AG09309 (cell line): ENCODE measurements at regions not wholly inside any gene's neighbourhood (a gene's known extent, or its start where the extent isn't known, plus 50 kb on each side); places are given as distances from the start of the nearest gene placed in this dataset.
"Not testable (repeated sequence)": the region's sequence is repeated elsewhere in the genome, so short reads cannot be mapped to it uniquely, and the experiment has no call there.

ENCODE experiments used
- DNase-seq: peaks from one replicate; pipeline ENCODE4 v3.0.0-alpha.2; 2010; ENCODE audit warnings: low read depth
- H3K4me3 ChIP-seq: 2 replicates; pipeline ENCODE4 v1.5.1; 2011; ENCODE audit warnings: mild to moderate bottlenecking, low read depth, low read length, moderate library complexity; ENCODE audit not compliant: control insufficient read depth
- CTCF ChIP-seq: IDR thresholded peaks from 2 replicates; pipeline ENCODE4 v1.5.1; 2011; ENCODE audit warnings: mild to moderate bottlenecking, low read depth, low read length, inconsistent platforms; ENCODE audit not compliant: insufficient read depth, control insufficient read depth; ENCODE audit errors: missing control alignments

- TF ChIP-seq CTCF, result no peak
These were observed 230.7 kb upstream of the EPHA3 start for GRCh38 chr3:88876724-88877123.

GRCh38 chr3:88879905-88880304 is 227.5 kb upstream of the EPHA3 start:
- DNase-seq, result no peak
- no peak for TF ChIP-seq CTCF
- no peak overlapping the region for H3K4me3 ChIP-seq

More at GRCh38 chr3:88876724-88877123, 230.7 kb upstream of the EPHA3 start:
- DNase-seq, result no peak
- H3K4me3 ChIP-seq, result no peak overlapping the region

GRCh38 chr3:88882121-88882520 is 225.3 kb upstream of the EPHA3 start:
- TF ChIP-seq CTCF, result no peak
- H3K4me3 ChIP-seq, result no peak overlapping the region
- no peak for DNase-seq

- DNase-seq, result not testable (repeated sequence)
These were observed 220.8 kb upstream of the EPHA3 start for GRCh38 chr3:88886624-88887023.

GRCh38 chr3:88896026-88896425 is 211.4 kb upstream of the EPHA3 start:
- H3K4me3 ChIP-seq, result no peak overlapping the region
- no peak for DNase-seq
- no peak for TF ChIP-seq CTCF

More at GRCh38 chr3:88886624-88887023, 220.8 kb upstream of the EPHA3 start:
- not testable (repeated sequence) for H3K4me3 ChIP-seq

- no peak for DNase-seq
- TF ChIP-seq CTCF, result no peak
- H3K4me3 ChIP-seq, result no peak overlapping the region
These were observed 195.0 kb upstream of the EPHA3 start for GRCh38 chr3:88912294-88912877.

- no peak for TF ChIP-seq CTCF
- no peak overlapping the region for H3K4me3 ChIP-seq
- no peak for DNase-seq
These were observed 188.6 kb upstream of the EPHA3 start for GRCh38 chr3:88918841-88919240.
